Loucy (cell line): ENCODE measurements at regions not wholly inside any gene's neighbourhood (a gene's known extent, or its start where the extent isn't known, plus 50 kb on each side); places are given as distances from the start of the nearest gene placed in this dataset.
"Not testable (repeated sequence)": the region's sequence is repeated elsewhere in the genome, so short reads cannot be mapped to it uniquely, and the experiment has no call there.

Experiments
- H2AFZ ChIP-seq: fragments of 200-600 bp; sonication (generic); 2 replicates; pipeline ENCODE4 v1.6.0; 2016; ENCODE audit warnings: antibody characterized with exemption, mild to moderate bottlenecking, low read length, moderate library complexity
- H3F3A ChIP-seq: fragments of 200-600 bp; 2 replicates; pipeline ENCODE4 v1.6.0; 2016; ENCODE audit warnings: antibody characterized with exemption, low read depth, mild to moderate bottlenecking
- H3K27me3 ChIP-seq: fragments of 200-600 bp; sonication (generic); 2 replicates; pipeline ENCODE4 v1.6.1; 2014; ENCODE audit warnings: low read length, mild to moderate bottlenecking; ENCODE audit not compliant: insufficient read depth, poor library complexity, severe bottlenecking
- H3K36me3 ChIP-seq: fragments of 200-600 bp; sonication (generic); 2 replicates; pipeline ENCODE4 v1.6.1; 2016; ENCODE audit warnings: low read length; ENCODE audit not compliant: insufficient read depth
- H3K4me1 ChIP-seq: fragments of 200-600 bp; sonication (generic); 2 replicates; pipeline ENCODE4 v1.5.1; 2014; ENCODE audit warnings: low read length, mild to moderate bottlenecking; ENCODE audit not compliant: insufficient read depth, poor library complexity, severe bottlenecking
- H3K4me2 ChIP-seq: fragments of 200-600 bp; sonication (generic); 2 replicates; pipeline ENCODE4 v1.6.0; 2014; ENCODE audit warnings: antibody characterized with exemption, low read length, low read depth, mild to moderate bottlenecking; ENCODE audit not compliant: poor library complexity, severe bottlenecking
- H3K4me3 ChIP-seq: fragments of 200-600 bp; sonication (generic); 2 replicates; pipeline ENCODE4 v1.5.1; 2014; ENCODE audit warnings: low read length, mild to moderate bottlenecking, mixed read lengths; ENCODE audit not compliant: poor library complexity, severe bottlenecking
- H3K79me2 ChIP-seq: fragments of 200-600 bp; sonication (generic); 2 replicates; pipeline ENCODE4 v1.6.1; 2014; ENCODE audit warnings: low read length; ENCODE audit not compliant: insufficient read depth
- H3K9ac ChIP-seq: fragments of 200-600 bp; sonication (generic); 2 replicates; pipeline ENCODE4 v1.6.0; 2014; ENCODE audit warnings: mild to moderate bottlenecking, low read depth, low read length, moderate library complexity; ENCODE audit not compliant: poor library complexity, severe bottlenecking
- H3K9me2 ChIP-seq: fragments of 200-600 bp; sonication (generic); replicated peaks from 2 replicates; pipeline ENCODE4 v1.6.1; 2016; ENCODE audit warnings: low read depth, low read length, mixed read lengths
- H3K9me3 ChIP-seq: fragments of 200-600 bp; sonication (generic); 2 replicates; pipeline ENCODE4 v1.6.1; 2014; ENCODE audit warnings: mild to moderate bottlenecking, antibody characterized with exemption, low read length, low read depth; ENCODE audit not compliant: insufficient read depth
- H4K20me1 ChIP-seq: fragments of 200-600 bp; sonication (generic); 2 replicates; pipeline ENCODE4 v1.6.0; 2014; ENCODE audit warnings: antibody characterized with exemption, low read length, mild to moderate bottlenecking; ENCODE audit not compliant: insufficient read depth, poor library complexity, severe bottlenecking
- EZH2phosphoT487 ChIP-seq: fragments of 200-600 bp; IDR thresholded peaks from 2 replicates; pipeline ENCODE4 v1.6.1; 2018; ENCODE audit warnings: antibody characterized with exemption, mild to moderate bottlenecking, moderate library complexity, borderline replicate concordance
- TF ChIP-seq, protein P1 (sequence below): fragments of 200-600 bp; sonication (generic); conservative IDR thresholded peaks from 2 replicates; pipeline ENCODE4 v1.5.1; 2014; ENCODE audit warnings: mild to moderate bottlenecking, antibody characterized with exemption, low read length

DNA sequence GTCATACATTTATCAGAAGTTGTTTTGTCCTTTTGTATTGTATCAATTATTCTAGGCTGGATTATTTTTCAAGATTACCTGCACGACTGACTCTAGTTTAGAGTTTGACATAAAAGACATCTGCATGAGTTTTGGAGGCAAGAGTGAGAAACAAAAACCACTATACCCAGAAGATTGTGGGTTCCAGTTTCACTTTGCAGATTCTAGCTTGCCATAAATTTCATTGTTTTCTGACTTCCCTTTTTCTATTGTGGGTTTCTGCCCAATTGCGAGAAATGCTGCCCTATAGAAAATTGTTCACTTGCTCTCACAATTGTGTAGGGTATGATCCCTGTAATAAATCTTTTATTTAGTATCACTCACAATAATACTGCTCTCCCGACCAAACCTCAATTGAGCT lies 1043.4 kb upstream of the CDH10 start:
- no peaks in the 10 kb centered on the region for H3K27me3 ChIP-seq
- no peaks in the 10 kb centered on the region for H3K79me2 ChIP-seq
- no peaks in the 10 kb centered on the region for H3K9me2 ChIP-seq
- H3K9me3 ChIP-seq, result no peaks in the 10 kb centered on the region
- H3F3A ChIP-seq, result no peaks in the 10 kb centered on the region
- H3K9ac ChIP-seq, result no peak overlapping the region
- H2AFZ ChIP-seq, result no peak overlapping the region
- H3K4me2 ChIP-seq, result no peak overlapping the region
- no peaks in the 10 kb centered on the region for H4K20me1 ChIP-seq
- no peaks in the 10 kb centered on the region for H3K4me1 ChIP-seq
- H3K36me3 ChIP-seq, result no peaks in the 10 kb centered on the region
- H3K4me3 ChIP-seq, result no peak overlapping the region
- no peak for TF ChIP-seq EZH2phosphoT487
- TF ChIP-seq, protein P1, sequence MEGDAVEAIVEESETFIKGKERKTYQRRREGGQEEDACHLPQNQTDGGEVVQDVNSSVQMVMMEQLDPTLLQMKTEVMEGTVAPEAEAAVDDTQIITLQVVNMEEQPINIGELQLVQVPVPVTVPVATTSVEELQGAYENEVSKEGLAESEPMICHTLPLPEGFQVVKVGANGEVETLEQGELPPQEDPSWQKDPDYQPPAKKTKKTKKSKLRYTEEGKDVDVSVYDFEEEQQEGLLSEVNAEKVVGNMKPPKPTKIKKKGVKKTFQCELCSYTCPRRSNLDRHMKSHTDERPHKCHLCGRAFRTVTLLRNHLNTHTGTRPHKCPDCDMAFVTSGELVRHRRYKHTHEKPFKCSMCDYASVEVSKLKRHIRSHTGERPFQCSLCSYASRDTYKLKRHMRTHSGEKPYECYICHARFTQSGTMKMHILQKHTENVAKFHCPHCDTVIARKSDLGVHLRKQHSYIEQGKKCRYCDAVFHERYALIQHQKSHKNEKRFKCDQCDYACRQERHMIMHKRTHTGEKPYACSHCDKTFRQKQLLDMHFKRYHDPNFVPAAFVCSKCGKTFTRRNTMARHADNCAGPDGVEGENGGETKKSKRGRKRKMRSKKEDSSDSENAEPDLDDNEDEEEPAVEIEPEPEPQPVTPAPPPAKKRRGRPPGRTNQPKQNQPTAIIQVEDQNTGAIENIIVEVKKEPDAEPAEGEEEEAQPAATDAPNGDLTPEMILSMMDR, result no peak

DNA sequence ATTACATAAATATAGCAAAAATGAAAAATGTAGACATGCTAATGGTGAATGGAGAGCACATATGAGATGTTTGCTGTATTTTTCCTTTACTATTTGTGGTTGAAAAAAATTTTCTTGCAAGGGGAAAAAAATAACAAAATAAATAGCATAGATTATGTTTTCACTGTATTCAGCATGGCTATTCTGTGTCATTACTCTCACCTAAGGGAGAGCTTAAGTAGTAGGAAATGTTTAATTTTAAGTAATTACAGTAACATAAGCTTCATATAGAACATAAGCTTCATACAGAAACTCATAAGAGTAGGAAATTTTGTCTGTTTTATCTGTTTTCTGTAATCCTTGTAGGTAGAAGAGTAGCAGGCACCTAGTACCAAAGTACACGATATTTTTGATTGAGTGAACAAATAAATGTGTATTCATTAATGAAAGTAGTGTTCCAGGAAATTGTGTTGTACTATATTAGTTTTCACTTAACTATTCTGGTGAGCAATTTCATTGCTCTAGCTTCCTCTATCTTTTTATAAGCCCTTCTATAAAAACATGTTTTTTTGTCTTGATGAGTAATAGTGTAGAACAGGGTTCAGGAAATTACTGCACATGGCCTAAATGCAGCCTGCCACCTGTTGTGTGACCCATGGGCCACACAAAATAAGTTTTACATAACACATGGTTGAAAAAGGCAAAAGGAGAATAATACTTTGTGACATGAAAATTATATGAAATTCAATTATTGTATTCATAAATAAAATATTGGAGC lies 1025.0 kb upstream of the CDH10 start:
- H3K79me2 ChIP-seq, result no peaks in the 10 kb centered on the region
- no peaks in the 10 kb centered on the region for H3K4me1 ChIP-seq
- no peak overlapping the region for H3K9ac ChIP-seq
- no peak overlapping the region for H3K4me3 ChIP-seq
- H3K36me3 ChIP-seq, result no peaks in the 10 kb centered on the region
- H3F3A ChIP-seq, result no peaks in the 10 kb centered on the region
- no peaks in the 10 kb centered on the region for H3K9me3 ChIP-seq
- no peak for TF ChIP-seq EZH2phosphoT487
- TF ChIP-seq, protein P1, result no peak
- H4K20me1 ChIP-seq, result no peaks in the 10 kb centered on the region
- H2AFZ ChIP-seq, result no peak overlapping the region
- H3K4me2 ChIP-seq, result no peak overlapping the region
- H3K27me3 ChIP-seq, result no peaks in the 10 kb centered on the region
- H3K9me2 ChIP-seq, result no peaks in the 10 kb centered on the region

DNA sequence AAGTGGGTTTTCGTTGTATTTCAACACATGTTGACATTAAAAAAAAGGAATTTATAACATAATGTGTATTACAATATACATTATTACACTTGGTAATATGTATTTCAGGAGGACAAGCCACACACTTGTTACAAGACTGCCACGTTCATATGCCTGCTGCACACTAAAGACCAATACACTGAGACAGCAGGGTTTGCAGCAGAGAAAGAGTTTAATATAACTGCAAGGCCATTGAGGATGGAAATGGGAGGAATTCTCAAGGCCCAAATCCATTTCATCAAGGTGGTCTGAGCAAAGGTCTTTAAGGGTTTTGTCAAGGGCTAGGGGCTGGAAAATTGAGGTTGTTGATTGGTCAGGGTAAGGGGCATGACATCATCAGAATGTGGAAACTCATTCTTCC lies 1017.8 kb upstream of the CDH10 start:
- H3K4me1 ChIP-seq, result no peaks in the 10 kb centered on the region
- H2AFZ ChIP-seq, result no peak overlapping the region
- no peak overlapping the region for H3K4me2 ChIP-seq
- H3F3A ChIP-seq, result no peaks in the 10 kb centered on the region
- no peaks in the 10 kb centered on the region for H3K9me2 ChIP-seq
- no peaks in the 10 kb centered on the region for H4K20me1 ChIP-seq
- H3K36me3 ChIP-seq, result no peaks in the 10 kb centered on the region
- no peaks in the 10 kb centered on the region for H3K27me3 ChIP-seq
- no peak overlapping the region for H3K9ac ChIP-seq
- H3K79me2 ChIP-seq, result no peaks in the 10 kb centered on the region
- H3K4me3 ChIP-seq, result no peak overlapping the region
- H3K9me3 ChIP-seq, result no peaks in the 10 kb centered on the region
- no peak for TF ChIP-seq EZH2phosphoT487
- TF ChIP-seq, protein P1, result no peak

DNA sequence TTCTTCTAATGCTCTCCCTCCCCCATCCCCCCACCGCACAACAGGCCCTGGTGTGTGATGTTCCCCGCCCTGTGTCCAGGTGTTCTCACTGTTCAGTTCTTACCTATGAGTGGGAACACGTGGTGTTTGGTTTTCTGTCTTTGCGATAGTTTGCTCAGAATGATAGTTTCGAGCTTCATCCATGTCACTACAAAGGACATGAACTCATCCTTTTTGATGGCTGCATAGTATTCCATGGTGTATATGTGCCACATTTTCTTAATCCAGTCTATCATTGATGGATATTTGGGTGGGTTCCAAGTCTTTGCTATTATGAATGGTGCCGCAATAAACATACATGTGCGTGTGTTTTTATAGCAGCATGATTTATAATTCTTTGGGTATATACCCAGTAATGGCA lies 1005.5 kb upstream of the CDH10 start:
- H3K9me3 ChIP-seq, H3K9ac ChIP-seq, H3K36me3 ChIP-seq, H3K9me2 ChIP-seq, H3K27me3 ChIP-seq, H3K4me3 ChIP-seq, H3K4me2 ChIP-seq, H3K79me2 ChIP-seq, H3K4me1 ChIP-seq, H3F3A ChIP-seq, H2AFZ ChIP-seq, H4K20me1 ChIP-seq: not testable (repeated sequence)
